ENCODE measurements at regions not wholly inside any gene's neighbourhood (a gene's known extent, or its start where the extent isn't known, plus 50 kb on each side); places are given as distances from the start of the nearest gene placed in this dataset.

GRCh38 chr12:124694250-124694649, 126.8 kb upstream of the NCOR2 start:
- TF ChIP-seq CTCF (IDR thresholded peaks at IDR 0.05) = no peak
- TF ChIP-seq POLR2A (IDR thresholded peaks at IDR 0.05) = no peak
- no peak for TF ChIP-seq POLR2AphosphoS5 (IDR thresholded peaks at IDR 0.05)
- TF ChIP-seq EP300 (IDR thresholded peaks at IDR 0.05) = no peak

All from upper lobe of left lung (tissue), 4 donors.